CD4-positive, alpha-beta T cell treated with Interleukin-15 for 4 hours (primary cell): ENCODE measurements at regions not wholly inside any gene's neighbourhood (a gene's known extent, or its start where the extent isn't known, plus 50 kb on each side); places are given as distances from the start of the nearest gene placed in this dataset.
"Not testable (repeated sequence)": the region's sequence is repeated elsewhere in the genome, so short reads cannot be mapped to it uniquely, and the experiment has no call there.

Source experiments
- DNase-seq: peaks from one replicate; pipeline ENCODE4 v3.0.0-alpha.2; 2020; ENCODE audit warnings: low spot score

GRCh38 chr12:90502070-90502469 is 452.9 kb downstream of the CCER1 start:
- no peak for DNase-seq

GRCh38 chr12:90501412-90501811 is 453.6 kb downstream of the CCER1 start:
- DNase-seq = no peak

GRCh38 chr12:90499795-90500194 is 455.2 kb downstream of the CCER1 start:
- no peak for DNase-seq

GRCh38 chr12:90497923-90498545 is 456.9 kb downstream of the CCER1 start:
- no peak for DNase-seq

- no peak for DNase-seq
Observed at GRCh38 chr12:90490355-90490754, 464.6 kb downstream of the CCER1 start.

- no peak for DNase-seq
Observed at GRCh38 chr12:90489141-90489540, 465.8 kb downstream of the CCER1 start.

- no peak for DNase-seq
Observed at GRCh38 chr12:90485560-90485959, 469.4 kb downstream of the CCER1 start.

- DNase-seq = no peak
Observed at GRCh38 chr12:90484094-90484493, 470.9 kb downstream of the CCER1 start.

GRCh38 chr12:90481748-90482147 is 473.2 kb downstream of the CCER1 start:
- DNase-seq = no peak

- DNase-seq = no peak
Observed at GRCh38 chr12:90479237-90479636, 475.7 kb downstream of the CCER1 start.

GRCh38 chr12:90473831-90474230 is 481.1 kb downstream of the CCER1 start:
- DNase-seq = no peak

- DNase-seq = no peak
Observed at GRCh38 chr12:90460681-90461080, 494.3 kb downstream of the CCER1 start.

- no peak for DNase-seq
Observed at GRCh38 chr12:90456248-90456647, 498.7 kb downstream of the CCER1 start.

- DNase-seq = no peak
Observed at GRCh38 chr12:90455756-90456155, 499.2 kb downstream of the CCER1 start.

- DNase-seq = no peak
Observed at GRCh38 chr12:90449611-90450010, 505.4 kb downstream of the CCER1 start.

- DNase-seq = not testable (repeated sequence)
Observed at GRCh38 chr12:90443466-90443865, 511.5 kb downstream of the CCER1 start.

GRCh38 chr12:90441431-90441830 is 513.5 kb downstream of the CCER1 start:
- no peak for DNase-seq

GRCh38 chr12:90428881-90429280 is 526.1 kb downstream of the CCER1 start:
- DNase-seq = no peak

- no peak for DNase-seq
Observed at GRCh38 chr12:90428465-90428864, 526.5 kb downstream of the CCER1 start.

- no peak for DNase-seq
Observed at GRCh38 chr12:90423965-90424364, 531.0 kb downstream of the CCER1 start.

- no peak for DNase-seq
Observed at GRCh38 chr12:90410962-90411361, 544.0 kb downstream of the CCER1 start.

GRCh38 chr12:90407841-90408240 is 547.1 kb downstream of the CCER1 start:
- no peak for DNase-seq

GRCh38 chr12:90404071-90404470 is 550.9 kb downstream of the CCER1 start:
- DNase-seq = no peak

- no peak for DNase-seq
Observed at GRCh38 chr12:90401185-90401584, 553.8 kb downstream of the CCER1 start.

GRCh38 chr12:90399357-90399756 is 555.6 kb downstream of the CCER1 start:
- DNase-seq = no peak
